GM12878 (cell line): ENCODE measurements at regions not wholly inside any gene's neighbourhood (a gene's known extent, or its start where the extent isn't known, plus 50 kb on each side); places are given as distances from the start of the nearest gene placed in this dataset.

Source experiments
- ATAC-seq: fragments of 200-7000 bp; cut with Tn5 transposase; 3 replicates; pipeline ENCODE4 v1.9.1; 2020; ENCODE audit warnings: mild to moderate bottlenecking, moderate library complexity
- BruUV-seq: library from RNA; stranded (reverse); fragments of 400-500 nt; replicated peaks from 2 replicates; lab custom pipeline; 2021; lab: Mats Ljungman, UMichigan
- CTCF ChIA-PET: fragments of 300-600 bp; sonication (Branson Sonifier 250); formaldehyde crosslinking; extraction: SDS; loops from one replicate; lab custom pipeline; 2021; ENCODE audit warnings: inconsistent platforms; lab: Yijun Ruan, JAX
- POLR2A ChIA-PET: fragments of 350-600 bp; formaldehyde crosslinking; extraction: SDS; loops from one replicate; lab custom pipeline; 2021; ENCODE audit warnings: inconsistent platforms; lab: Charles Lee
- RAD21 ChIA-PET: fragments of 300-600 bp; sonication (Branson Sonifier 250); formaldehyde crosslinking; loops from one replicate; lab custom pipeline; 2023; ENCODE audit warnings: antibody characterized with exemption; ENCODE audit not compliant: unreplicated experiment; lab: Charles Lee
- SMC1A ChIA-PET: fragments of 300-600 bp; sonication (Branson Sonifier 250); formaldehyde crosslinking; loops from one replicate; lab custom pipeline; 2023; ENCODE audit not compliant: unreplicated experiment, uncharacterized antibody; lab: Charles Lee
- DNase-seq: peaks from one replicate; pipeline ENCODE4 v3.0.0-alpha.2; 2011; ENCODE audit warnings: low read depth, low spot score
- FAIRE-seq: peaks from 3 replicates; lab custom pipeline; 2011; peaks lifted over from hg19 to GRCh38; lab: Jason Lieb, UNC
- H2AFZ ChIP-seq: 2 replicates; pipeline ENCODE4 v1.6.0; 2011; ENCODE audit warnings: low read depth, low read length, control low read depth; ENCODE audit not compliant: control insufficient read depth
- H3K27ac ChIP-seq: 2 replicates; pipeline ENCODE4 v1.5.1; 2011; ENCODE audit warnings: control low read depth; ENCODE audit not compliant: control insufficient read depth, insufficient read depth
- H3K27me3 ChIP-seq, 2 experiments: replicated peaks in 1 of 2; 2 replicates each; pipeline versions ENCODE4 v1.6.0 to v1.6.1; 2011; ENCODE audit warnings: low read length in 1 of 2; ENCODE audit not compliant: control insufficient read depth in 2 of 2, insufficient read depth in 2 of 2
- H3K36me3 ChIP-seq, 2 experiments: 2 replicates each; pipeline ENCODE4 v1.5.1; 2011; ENCODE audit warnings: low read length in 1 of 2; ENCODE audit not compliant: control insufficient read depth in 2 of 2, insufficient read depth in 2 of 2
- H3K4me1 ChIP-seq: 2 replicates; pipeline ENCODE4 v1.6.1; 2011; ENCODE audit warnings: mild to moderate bottlenecking, low read length, moderate library complexity, mixed read lengths; ENCODE audit not compliant: control insufficient read depth, insufficient read depth
- H3K4me2 ChIP-seq: 2 replicates; pipeline ENCODE4 v1.6.0; 2011; ENCODE audit warnings: control low read depth; ENCODE audit not compliant: control insufficient read depth, insufficient read depth
- H3K4me3 ChIP-seq: fragments of 200-600 bp; sonication (generic); 2 replicates; pipeline ENCODE4 v1.5.1; 2016
- H3K79me2 ChIP-seq: 2 replicates; pipeline ENCODE4 v1.6.0; 2011; ENCODE audit warnings: low read length; ENCODE audit not compliant: control insufficient read depth, insufficient read depth
- H3K9ac ChIP-seq: 2 replicates; pipeline ENCODE4 v1.8.0; 2011; ENCODE audit warnings: low read length, control low read depth, mixed read lengths; ENCODE audit not compliant: control insufficient read depth, insufficient read depth
- H3K9me3 ChIP-seq: replicated peaks from 3 replicates; pipeline ENCODE4 v1.5.1; 2011; ENCODE audit warnings: mild to moderate bottlenecking, low read length; ENCODE audit not compliant: control insufficient read depth, insufficient read depth
- H4K20me1 ChIP-seq: 2 replicates; pipeline ENCODE4 v1.6.0; 2011; ENCODE audit not compliant: control insufficient read depth, insufficient read depth
- CBX3 ChIP-seq: fragments of 200-600 bp; sonication (generic); IDR thresholded peaks from 2 replicates; pipeline ENCODE4 v1.6.1; 2016; ENCODE audit warnings: low read depth, borderline replicate concordance
- E2F4 ChIP-seq: IDR thresholded peaks from 2 replicates; pipeline ENCODE4 v1.6.1; 2012; ENCODE audit warnings: low read depth, low read length, improper control_type of control experiment
- ELK1 ChIP-seq: IDR thresholded peaks from 2 replicates; pipeline ENCODE4 v1.6.1; 2012; ENCODE audit warnings: low read depth, low read length, improper control_type of control experiment
- FOS ChIP-seq: IDR thresholded peaks from 3 replicates; pipeline ENCODE4 v1.6.1; 2011; ENCODE audit warnings: borderline replicate concordance; ENCODE audit not compliant: insufficient read length; ENCODE audit errors: extremely low read depth
- GABPA ChIP-seq: IDR thresholded peaks from 2 replicates; pipeline ENCODE4 v1.6.1; 2014; ENCODE audit warnings: antibody characterized with exemption, low read depth, mild to moderate bottlenecking, inconsistent platforms
- HDAC2 ChIP-seq: fragments of 200-600 bp; sonication (generic); IDR thresholded peaks from 2 replicates; pipeline ENCODE4 v1.6.1; 2017
- HSF1 ChIP-seq: fragments of 150-350 bp; IDR thresholded peaks from 2 replicates; pipeline ENCODE4 v1.6.1; 2014; ENCODE audit warnings: mild to moderate bottlenecking, low read depth, low read length
- IRF3 ChIP-seq: fragments of 450-650 bp; IDR thresholded peaks from 2 replicates; pipeline ENCODE4 v1.6.1; 2014; ENCODE audit warnings: mild to moderate bottlenecking
- NBN ChIP-seq: fragments of 450-650 bp; IDR thresholded peaks from 2 replicates; pipeline ENCODE4 v1.6.1; 2016
- RAD21 ChIP-seq: IDR thresholded peaks from 2 replicates; pipeline ENCODE4 v1.6.1; 2011; ENCODE audit warnings: mild to moderate bottlenecking, low read depth, low read length, moderate library complexity; ENCODE audit not compliant: insufficient read depth
- WRNIP1 ChIP-seq: IDR thresholded peaks from 2 replicates; pipeline ENCODE4 v1.6.1; 2011; ENCODE audit warnings: low read depth, low read length, improper control_type of control experiment, borderline replicate concordance
- WGBS: methylation state at CpG from one replicate; pipeline ENCODE4 v1.1.6; 2016; ENCODE audit warnings: low lambda C conversion rate; ENCODE audit not compliant: insufficient replicate concordance, insufficient coverage; ENCODE audit errors: missing lambda C conversion rate; 5-methylcytosine and 5-hydroxymethylcytosine counted together
- in situ Hi-C: fragments of 300-500 bp; cut with MboI; formaldehyde crosslinking; loops from 9 replicates; pipeline ENCODE4 v1.14.3; 2018; ENCODE audit warnings: mixed read lengths
- intact Hi-C: fragments of 100-400 bp; cut with micrococcal nuclease; formaldehyde crosslinking; loops from one replicate; pipeline ENCODE4 v1.14.2; 2022; ENCODE audit not compliant: unreplicated experiment

- no TSS peak for BruUV-seq
- Histone ChIP-seq H3K4me1 (no peaks in the 10 kb centered on the region), H3K4me3 (no peak overlapping the region), H3K4me2 (no peak overlapping the region), H3K27ac (no peak overlapping the region), H4K20me1 (no peaks in the 10 kb centered on the region), H3K79me2 (no peaks in the 10 kb centered on the region), H3K36me3 (no peaks in the 10 kb centered on the region), H2AFZ (no peak overlapping the region), H3K27me3 (no peaks in the 10 kb centered on the region), H3K9ac (no peak overlapping the region), H3K9me3 (no peaks in the 10 kb centered on the region; the same call in 2 of the 3 replicates)
- ChIA-PET RAD21 (no interaction called here), CTCF (no interaction called here), POLR2A (no interaction called here), SMC1A (no interaction called here)
- no peak for FAIRE-seq
- 15% methylated on average over 2 of the region's 2 CpGs for WGBS
- ATAC-seq: no peak
- in situ Hi-C loops: no loop called here
- intact Hi-C loops: no loop called here
- TF ChIP-seq ELK1: no peak
- no peak for TF ChIP-seq FOS
- no peak for TF ChIP-seq NBN
- no peak for TF ChIP-seq CBX3
- no peak for TF ChIP-seq HDAC2
- no peak for TF ChIP-seq RAD21
- TF ChIP-seq IRF3: no peak
- TF ChIP-seq GABPA: no peak
- no peak for TF ChIP-seq HSF1
- TF ChIP-seq WRNIP1: no peak
- no peak for TF ChIP-seq E2F4
- no peak for DNase-seq
Observed at GRCh38 chr17:52357854-52358253, 199.3 kb upstream of the CA10 start.
